Mesenchymal stem cell (in vitro differentiated cells and primary cell): ENCODE measurements at regions not wholly inside any gene's neighbourhood (a gene's known extent, or its start where the extent isn't known, plus 50 kb on each side); places are given as distances from the start of the nearest gene placed in this dataset.

Experiments used
- DNase-seq: peaks from one replicate; pipeline ENCODE4 v3.0.0-alpha.2; 2013
- H2AFZ ChIP-seq: one replicate; pipeline ENCODE4 v1.6.1; 2013; ENCODE audit warnings: low read depth, mild to moderate bottlenecking, control low read depth, inconsistent platforms, low read length, moderate library complexity
- H2AK5ac ChIP-seq: 2 replicates; pipeline ENCODE4 v1.6.1; 2013; ENCODE audit warnings: low read length, moderate library complexity, mild to moderate bottlenecking, inconsistent platforms; ENCODE audit not compliant: severe bottlenecking
- H2BK120ac ChIP-seq: one replicate; pipeline ENCODE4 v1.6.1; 2013; ENCODE audit warnings: low read depth, mild to moderate bottlenecking, inconsistent platforms, low read length, moderate library complexity
- H2BK12ac ChIP-seq, 2 experiments: one replicate each; pipeline ENCODE4 v1.6.1; 2013; ENCODE audit warnings: inconsistent platforms in 2 of 2, low read length in 2 of 2, mild to moderate bottlenecking in 2 of 2, moderate library complexity in 2 of 2, control low read depth in 1 of 2
- H2BK15ac ChIP-seq: one replicate; pipeline ENCODE4 v1.6.1; 2013; ENCODE audit warnings: mild to moderate bottlenecking, low read depth, inconsistent platforms; ENCODE audit not compliant: poor library complexity, severe bottlenecking
- H2BK5ac ChIP-seq: 2 replicates; pipeline ENCODE4 v1.6.1; 2013; ENCODE audit warnings: low read depth, mild to moderate bottlenecking, low read length, control low read depth, inconsistent platforms; ENCODE audit not compliant: poor library complexity, severe bottlenecking
- H3K14ac ChIP-seq, 2 experiments: one replicate each; pipeline ENCODE4 v1.6.1; 2013; ENCODE audit warnings: inconsistent platforms in 2 of 2, low read length in 2 of 2, control low read depth in 1 of 2, mild to moderate bottlenecking in 1 of 2, moderate library complexity in 1 of 2
- H3K18ac ChIP-seq, 2 experiments: one replicate each; pipeline ENCODE4 v1.6.1; 2013; ENCODE audit warnings: inconsistent platforms in 2 of 2, low read length in 2 of 2, control low read depth in 1 of 2, low read depth in 1 of 2, mild to moderate bottlenecking in 1 of 2
- H3K23ac ChIP-seq, 2 experiments: one replicate each; pipeline ENCODE4 v1.6.1; 2013; ENCODE audit warnings: inconsistent platforms in 2 of 2, low read length in 2 of 2, mild to moderate bottlenecking in 2 of 2, moderate library complexity in 2 of 2, control low read depth in 1 of 2
- H3K27ac ChIP-seq: 2 replicates; pipeline ENCODE4 v1.5.1; 2013; ENCODE audit warnings: mild to moderate bottlenecking, moderate library complexity, low read length, control low read depth, inconsistent platforms; ENCODE audit not compliant: poor library complexity, severe bottlenecking
- H3K27me3 ChIP-seq, 2 experiments: 2 replicates each; pipeline versions ENCODE4 v1.6.1 to v1.7.0; 2013; ENCODE audit warnings: low read length in 2 of 2, mild to moderate bottlenecking in 2 of 2, moderate library complexity in 2 of 2, control low read depth in 1 of 2, inconsistent platforms in 1 of 2; ENCODE audit not compliant: control insufficient read depth in 1 of 2, insufficient read depth in 1 of 2
- H3K36me3 ChIP-seq, 2 experiments: 2 replicates each; pipeline versions ENCODE4 v1.6.1 to v1.7.0; 2013; ENCODE audit warnings: low read length in 2 of 2, control low read depth in 1 of 2, inconsistent platforms in 1 of 2, low read depth in 1 of 2, mild to moderate bottlenecking in 1 of 2; ENCODE audit not compliant: insufficient read depth in 2 of 2, control insufficient read depth in 1 of 2
- H3K4ac ChIP-seq, 2 experiments: one replicate each; pipeline ENCODE4 v1.6.1; 2013; ENCODE audit warnings: inconsistent platforms in 2 of 2, low read length in 2 of 2, mild to moderate bottlenecking in 2 of 2, moderate library complexity in 2 of 2, control low read depth in 1 of 2, low read depth in 1 of 2
- H3K4me1 ChIP-seq: 2 replicates; pipeline ENCODE4 v1.6.1; 2013; ENCODE audit warnings: low read depth, low read length, control low read depth; ENCODE audit not compliant: control insufficient read depth, insufficient read depth
- H3K4me2 ChIP-seq: 2 replicates; pipeline ENCODE4 v1.6.1; 2013; ENCODE audit warnings: low read length, mild to moderate bottlenecking, inconsistent platforms; ENCODE audit not compliant: poor library complexity, severe bottlenecking
- H3K4me3 ChIP-seq, 2 experiments: 2 replicates each; pipeline versions ENCODE4 v1.5.1 to v1.7.0; 2013; ENCODE audit warnings: low read length in 2 of 2, mild to moderate bottlenecking in 2 of 2, control low read depth in 1 of 2, low read depth in 1 of 2; ENCODE audit not compliant: insufficient read depth in 1 of 2
- H3K79me1 ChIP-seq: replicated peaks from 2 replicates; pipeline ENCODE4 v1.6.1; 2013; ENCODE audit warnings: mild to moderate bottlenecking, control low read depth, low read length, inconsistent platforms; ENCODE audit not compliant: poor library complexity, severe bottlenecking
- H3K9ac ChIP-seq: 2 replicates; pipeline ENCODE4 v1.7.0; 2013; ENCODE audit warnings: mild to moderate bottlenecking, low read length, moderate library complexity
- H3K9me3 ChIP-seq: 2 replicates; pipeline ENCODE4 v1.7.0; 2013; ENCODE audit warnings: mild to moderate bottlenecking, low read length; ENCODE audit not compliant: control insufficient read depth
- H4K8ac ChIP-seq: one replicate; pipeline ENCODE4 v1.6.1; 2013; ENCODE audit warnings: inconsistent platforms, mild to moderate bottlenecking, low read length, moderate library complexity
- H4K91ac ChIP-seq: one replicate; pipeline ENCODE4 v1.6.1; 2013; ENCODE audit warnings: mild to moderate bottlenecking, low read length, inconsistent platforms
- WGBS: methylation state at CpG from one replicate; pipeline ENCODE4 v1.1.7; 2013; ENCODE audit warnings: mixed read lengths; 5-methylcytosine and 5-hydroxymethylcytosine counted together

- H3K4ac ChIP-seq: no peak overlapping the region
- WGBS: 100% methylated on average over 1 of the region's 4 CpGs
- no peak for DNase-seq
Measured at GRCh38 chrX:97751735-97752134, 868.0 kb downstream of the RPA4 start.

GRCh38 chrX:97756879-97757278, 873.2 kb downstream of the RPA4 start:
- Histone ChIP-seq H3K4me2 (no peak overlapping the region), H3K23ac (no peak overlapping the region), H2BK15ac (no peak overlapping the region), H2AK5ac (no peak overlapping the region), H3K27ac (no peak overlapping the region), H3K4ac (no peak overlapping the region), H2BK120ac (no peak overlapping the region), H4K91ac (no peak overlapping the region), H3K14ac (no peak overlapping the region), H3K9me3 (no peaks in the 10 kb centered on the region), H3K36me3 (no peaks in the 10 kb centered on the region), H2BK12ac (no peak overlapping the region), H3K4me1 (no peaks in the 10 kb centered on the region), H2AFZ (no peak overlapping the region), H3K9ac (no peak overlapping the region), H2BK5ac (no peak overlapping the region), H3K79me1 (no peaks in the 10 kb centered on the region), H3K27me3 (peaks cover 0 to under 1% of the 10 kb centered on the region in 2 experiments), H3K18ac (no peak overlapping the region), H4K8ac (no peak overlapping the region), H3K4me3 (no peak overlapping the region)
- DNase-seq: no peak
- WGBS: 83% methylated on average over 4 of the region's 5 CpGs

More at GRCh38 chrX:97751735-97752134, 868.0 kb downstream of the RPA4 start:
- Histone ChIP-seq H2AFZ (no peak overlapping the region), H3K79me1 (no peaks in the 10 kb centered on the region), H3K9me3 (no peaks in the 10 kb centered on the region), H3K4me1 (no peaks in the 10 kb centered on the region), H4K91ac (no peak overlapping the region), H2BK12ac (no peak overlapping the region), H3K36me3 (no peaks in the 10 kb centered on the region), H3K23ac (no peak overlapping the region), H4K8ac (no peak overlapping the region), H3K4me2 (no peak overlapping the region), H2BK120ac (no peak overlapping the region), H3K9ac (no peak overlapping the region), H3K27ac (no peak overlapping the region), H3K27me3 (peaks cover 0 to 7% of the 10 kb centered on the region in 2 experiments), H2BK15ac (no peak overlapping the region), H3K18ac (no peak overlapping the region), H2AK5ac (no peak overlapping the region), H2BK5ac (no peak overlapping the region), H3K4me3 (no peak overlapping the region), H3K14ac (no peak overlapping the region)

GRCh38 chrX:97763391-97763790, 879.7 kb downstream of the RPA4 start:
- H3K23ac ChIP-seq: no peak overlapping the region
- H3K18ac ChIP-seq: no peak overlapping the region
- H2BK12ac ChIP-seq: no peak overlapping the region
- no peak overlapping the region for H3K4me2 ChIP-seq
- no peak overlapping the region for H2AFZ ChIP-seq
- H4K8ac ChIP-seq: no peak overlapping the region
- no peak overlapping the region for H2BK5ac ChIP-seq
- no peaks in the 10 kb centered on the region for H3K4me1 ChIP-seq
- no peaks in the 10 kb centered on the region for H3K79me1 ChIP-seq
- no peak overlapping the region for H2BK15ac ChIP-seq
- no peak for DNase-seq
- no peak overlapping the region for H2AK5ac ChIP-seq
- no peak overlapping the region for H4K91ac ChIP-seq
- H3K36me3 ChIP-seq: no peaks in the 10 kb centered on the region
- no peak overlapping the region for H3K27ac ChIP-seq
- no peak overlapping the region for H2BK120ac ChIP-seq
- no peaks in the 10 kb centered on the region for H3K9me3 ChIP-seq
- H3K9ac ChIP-seq: no peak overlapping the region
- H3K4me3 ChIP-seq: no peak overlapping the region
- H3K27me3 ChIP-seq: peaks cover 0 to 6% of the 10 kb centered on the region in 2 experiments
- H3K4ac ChIP-seq: no peak overlapping the region
- H3K14ac ChIP-seq: no peak overlapping the region

- Histone ChIP-seq H3K18ac (no peak overlapping the region), H3K4ac (no peak overlapping the region), H2AFZ (no peak overlapping the region), H3K23ac (no peak overlapping the region), H4K91ac (no peak overlapping the region), H2BK15ac (no peak overlapping the region), H3K4me2 (no peak overlapping the region), H3K14ac (no peak overlapping the region), H4K8ac (no peak overlapping the region), H3K36me3 (no peaks in the 10 kb centered on the region), H3K27me3 (peaks cover 0 to 7% of the 10 kb centered on the region in 2 experiments), H2BK120ac (no peak overlapping the region), H2BK12ac (no peak overlapping the region), H3K4me3 (no peak overlapping the region), H3K79me1 (no peaks in the 10 kb centered on the region), H3K27ac (no peak overlapping the region), H2BK5ac (no peak overlapping the region), H3K4me1 (no peaks in the 10 kb centered on the region), H3K9me3 (no peaks in the 10 kb centered on the region), H3K9ac (no peak overlapping the region), H2AK5ac (no peak overlapping the region)
- WGBS: no CpG with 5 or more reads among the region's 1 CpG
- DNase-seq: no peak
Measured at GRCh38 chrX:97763981-97764380, 880.3 kb downstream of the RPA4 start.
